Neural cell (in vitro differentiated cells): ENCODE measurements at regions not wholly inside any gene's neighbourhood (a gene's known extent, or its start where the extent isn't known, plus 50 kb on each side); places are given as distances from the start of the nearest gene placed in this dataset.

ENCODE experiments used
- CTCF ChIP-seq: fragments of 450-650 bp; IDR thresholded peaks from 2 replicates; pipeline ENCODE4 v1.5.1; 2014; ENCODE audit warnings: antibody characterized with exemption, mild to moderate bottlenecking, moderate library complexity; ENCODE audit not compliant: poor library complexity, severe bottlenecking
- EP300 ChIP-seq: fragments of 450-650 bp; conservative IDR thresholded peaks from 2 replicates; pipeline ENCODE4 v1.6.1; 2014; ENCODE audit warnings: antibody characterized with exemption, mild to moderate bottlenecking, moderate library complexity; ENCODE audit not compliant: poor library complexity, severe bottlenecking
- EZH2 ChIP-seq: fragments of 200-600, 300-800 bp; shearing (Covaris generic), sonication (generic); IDR thresholded peaks from 2 replicates; pipeline ENCODE4 v1.6.1; 2014; ENCODE audit warnings: antibody characterized with exemption, low read length, borderline replicate concordance, mild to moderate bottlenecking; ENCODE audit not compliant: insufficient read depth, poor library complexity, severe bottlenecking
- MXI1 ChIP-seq: fragments of 450-650 bp; conservative IDR thresholded peaks from 2 replicates; pipeline ENCODE4 v1.6.1; 2014; ENCODE audit warnings: antibody characterized with exemption, mild to moderate bottlenecking; ENCODE audit not compliant: poor library complexity, severe bottlenecking
- POLR2AphosphoS5 ChIP-seq: IDR thresholded peaks from 2 replicates; pipeline ENCODE4 v1.6.1; 2012
- RAD21 ChIP-seq: fragments of 450-650 bp; conservative IDR thresholded peaks from 2 replicates; pipeline ENCODE4 v1.6.1; 2014; ENCODE audit warnings: antibody characterized with exemption, mild to moderate bottlenecking, moderate library complexity
- REST ChIP-seq: IDR thresholded peaks from 2 replicates; pipeline ENCODE4 v1.6.1; 2012; ENCODE audit warnings: borderline replicate concordance

- TF ChIP-seq RAD21 (no peak), CTCF (no peak), POLR2AphosphoS5 (no peak), MXI1 (no peak), EZH2 (no peak), EP300 (no peak), REST (no peak)
Observed at GRCh38 chr11:134736251-134736947, 324.4 kb upstream of the B3GAT1 start.
